OCI-LY7 (cell line): ENCODE measurements at regions not wholly inside any gene's neighbourhood (a gene's known extent, or its start where the extent isn't known, plus 50 kb on each side); places are given as distances from the start of the nearest gene placed in this dataset.

Source experiments
- BruUV-seq: library from RNA; stranded (reverse); fragments of 400-500 nt; replicated peaks from 2 replicates; lab custom pipeline; 2021; lab: Mats Ljungman, UMichigan
- CTCF ChIA-PET: fragments of 300-600 bp; sonication (Branson Sonifier 250); formaldehyde crosslinking; loops from one replicate; lab custom pipeline; 2022; ENCODE audit warnings: antibody characterized with exemption; ENCODE audit not compliant: unreplicated experiment; lab: Charles Lee
- POLR2A ChIA-PET: fragments of 300-600 bp; sonication (Branson Sonifier 250); formaldehyde crosslinking; loops from one replicate; lab custom pipeline; 2022; ENCODE audit warnings: antibody characterized with exemption; lab: Charles Lee
- DNase-seq: peaks from one replicate; pipeline ENCODE4 v3.0.0-alpha.2; 2015; ENCODE audit warnings: low spot score
- H2AFZ ChIP-seq: fragments of 200-600 bp; sonication (generic), shearing (Covaris generic); 2 replicates; pipeline ENCODE4 v1.6.1; 2014; ENCODE audit warnings: mild to moderate bottlenecking, antibody characterized with exemption, low read length, moderate library complexity
- H3K27ac ChIP-seq: fragments of 200-600 bp; sonication (generic); 2 replicates; pipeline ENCODE4 v1.5.1; 2014; ENCODE audit warnings: mixed run types, low read depth, mild to moderate bottlenecking, moderate library complexity, low read length, inconsistent platforms; ENCODE audit not compliant: poor library complexity, severe bottlenecking
- H3K36me3 ChIP-seq: fragments of 200-600 bp; sonication (generic); 2 replicates; pipeline ENCODE4 v1.6.1; 2014; ENCODE audit warnings: mild to moderate bottlenecking, antibody characterized with exemption, low read length, moderate library complexity, mixed read lengths; ENCODE audit not compliant: insufficient read depth
- H3K4me1 ChIP-seq: fragments of 200-600 bp; sonication (generic); 2 replicates; pipeline ENCODE4 v1.5.1; 2014; ENCODE audit warnings: mild to moderate bottlenecking, low read length; ENCODE audit not compliant: insufficient read depth, poor library complexity, severe bottlenecking
- H3K4me2 ChIP-seq: fragments of 200-600 bp; sonication (generic); 2 replicates; pipeline ENCODE4 v1.6.1; 2014; ENCODE audit warnings: mild to moderate bottlenecking, low read length
- H3K4me3 ChIP-seq: fragments of 200-600 bp; sonication (generic); 2 replicates; pipeline ENCODE4 v1.5.1; 2014; ENCODE audit warnings: mild to moderate bottlenecking, low read depth, low read length; ENCODE audit not compliant: poor library complexity, severe bottlenecking
- H3K79me2 ChIP-seq: fragments of 200-600 bp; sonication (generic); 2 replicates; pipeline ENCODE4 v1.6.1; 2016; ENCODE audit warnings: low read depth, mild to moderate bottlenecking, low read length, moderate library complexity, mixed read lengths; ENCODE audit not compliant: insufficient read depth
- H3K9me2 ChIP-seq: fragments of 200-600 bp; sonication (generic); 2 replicates; pipeline ENCODE4 v1.6.1; 2016; ENCODE audit warnings: mild to moderate bottlenecking, low read length, mixed read lengths; ENCODE audit not compliant: insufficient read depth
- H3K9me3 ChIP-seq: fragments of 200-600 bp; sonication (generic); 2 replicates; pipeline ENCODE4 v1.6.1; 2014; ENCODE audit warnings: mild to moderate bottlenecking, mixed run types, low read length, mixed read lengths
- H4K20me1 ChIP-seq: fragments of 200-600 bp; sonication (generic); 2 replicates; pipeline ENCODE4 v1.6.1; 2014; ENCODE audit warnings: mild to moderate bottlenecking, antibody characterized with exemption, low read length, moderate library complexity, mixed read lengths; ENCODE audit not compliant: insufficient read depth
- CTCF ChIP-seq: fragments of 200-600 bp; sonication (generic); conservative IDR thresholded peaks from 2 replicates; pipeline ENCODE4 v1.5.1; 2014; ENCODE audit warnings: mild to moderate bottlenecking, antibody characterized with exemption, low read length, moderate library complexity, mixed read lengths
- EZH2phosphoT487 ChIP-seq: fragments of 200-600 bp; sonication (generic); IDR thresholded peaks from 2 replicates; pipeline ENCODE4 v1.6.1; 2018; ENCODE audit warnings: low read depth, borderline replicate concordance, mild to moderate bottlenecking, mixed run types, antibody characterized with exemption, low read length, moderate library complexity, mixed read lengths
- intact Hi-C: fragments of 100-400 bp; cut with micrococcal nuclease; formaldehyde crosslinking; loops from one replicate; pipeline ENCODE4 v1.10.0; 2022; ENCODE audit not compliant: unreplicated experiment

GRCh38 chr10:128373831-128374230 is 247.6 kb upstream of the MKI67 start:
- CTCF ChIA-PET: no interaction called here
- intact Hi-C loops: no loop called here
- Histone ChIP-seq H3K4me2 (no peak overlapping the region), H3K9me3 (no peaks in the 10 kb centered on the region), H3K36me3 (no peaks in the 10 kb centered on the region), H3K4me3 (no peak overlapping the region), H3K79me2 (no peaks in the 10 kb centered on the region), H4K20me1 (no peaks in the 10 kb centered on the region), H3K27ac (no peak overlapping the region), H3K4me1 (no peaks in the 10 kb centered on the region), H2AFZ (no peak overlapping the region), H3K9me2 (no peaks in the 10 kb centered on the region)
- POLR2A ChIA-PET: no interaction called here
- no peak for DNase-seq
- no TSS peak for BruUV-seq
- TF ChIP-seq CTCF (no peak), EZH2phosphoT487 (no peak)

- Histone ChIP-seq H3K4me3 (no peak overlapping the region), H3K4me1 (no peaks in the 10 kb centered on the region), H3K27ac (no peak overlapping the region), H3K79me2 (no peaks in the 10 kb centered on the region), H3K4me2 (no peak overlapping the region), H2AFZ (no peak overlapping the region), H3K9me3 (no peaks in the 10 kb centered on the region), H4K20me1 (no peaks in the 10 kb centered on the region), H3K36me3 (no peaks in the 10 kb centered on the region), H3K9me2 (no peaks in the 10 kb centered on the region)
- ChIA-PET CTCF (no interaction called here), POLR2A (no interaction called here)
- no peak for DNase-seq
- TF ChIP-seq CTCF (no peak), EZH2phosphoT487 (no peak)
- intact Hi-C loops: no loop called here
- BruUV-seq: no TSS peak
Measured at GRCh38 chr10:128375171-128375570, 248.9 kb upstream of the MKI67 start.

GRCh38 chr10:128377364-128377987 is 251.3 kb upstream of the MKI67 start:
- no TSS peak for BruUV-seq
- no peak for DNase-seq
- CTCF ChIA-PET: no interaction called here

More at GRCh38 chr10:128377364-128377987, 251.3 kb upstream of the MKI67 start:
- no peaks in the 10 kb centered on the region for H3K4me1 ChIP-seq
- no peak overlapping the region for H3K4me3 ChIP-seq
- H3K4me2 ChIP-seq: no peak overlapping the region
- no peaks in the 10 kb centered on the region for H3K79me2 ChIP-seq
- POLR2A ChIA-PET: no interaction called here
- no peaks in the 10 kb centered on the region for H3K9me3 ChIP-seq
- H2AFZ ChIP-seq: no peak overlapping the region
- no peaks in the 10 kb centered on the region for H3K36me3 ChIP-seq
- no peaks in the 10 kb centered on the region for H3K9me2 ChIP-seq
- intact Hi-C loops: no loop called here
- no peak overlapping the region for H3K27ac ChIP-seq
- H4K20me1 ChIP-seq: no peaks in the 10 kb centered on the region
- TF ChIP-seq CTCF: no peak
- TF ChIP-seq EZH2phosphoT487: no peak
